GM19099 (cell line): ENCODE measurements at regions not wholly inside any gene's neighbourhood (a gene's known extent, or its start where the extent isn't known, plus 50 kb on each side); places are given as distances from the start of the nearest gene placed in this dataset.

Experiments
- POLR2A ChIP-seq: IDR thresholded peaks from 3 replicates; pipeline ENCODE4 v1.6.1; 2011; ENCODE audit warnings: low read depth; ENCODE audit not compliant: insufficient read length; ENCODE audit errors: extremely low read depth

DNA sequence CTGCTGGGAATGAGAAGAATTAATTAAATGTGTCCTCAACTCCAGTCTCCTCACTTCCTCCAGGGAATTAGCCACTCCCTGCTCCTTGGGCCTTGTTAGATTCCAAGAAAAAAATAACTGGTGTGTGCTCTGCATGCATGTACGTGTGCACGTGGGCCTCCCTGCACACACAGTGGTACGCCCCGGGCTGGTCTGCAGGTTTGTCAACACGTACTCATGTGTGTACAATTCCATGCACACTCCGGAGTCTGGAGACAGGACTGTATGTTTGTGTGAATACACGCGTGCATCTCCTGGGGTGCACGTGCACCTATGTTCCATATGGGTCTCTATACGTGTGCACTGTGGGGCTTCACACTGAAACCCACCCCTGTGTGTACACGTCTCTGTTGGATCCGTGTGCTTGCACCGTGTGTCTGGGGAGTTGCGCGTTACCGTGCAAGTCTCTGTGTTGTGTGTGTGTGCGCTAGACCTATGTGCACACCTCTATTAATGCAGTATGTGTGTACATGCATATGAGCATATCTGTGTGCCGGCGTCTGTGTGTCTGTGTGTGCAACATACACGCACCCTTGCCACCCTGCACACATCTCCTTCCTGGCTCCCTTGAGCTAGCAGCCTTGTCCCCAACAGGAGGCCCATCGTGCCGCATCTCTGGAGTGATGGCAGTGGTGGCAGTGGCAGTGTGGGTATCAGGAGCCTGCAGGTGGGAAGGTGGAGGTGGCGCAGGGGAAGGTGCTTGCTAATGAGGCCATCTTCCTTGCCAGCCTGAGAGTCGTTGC lies 210.1 kb downstream of the TBC1D2B start:
- TF ChIP-seq POLR2A, result no peak

DNA sequence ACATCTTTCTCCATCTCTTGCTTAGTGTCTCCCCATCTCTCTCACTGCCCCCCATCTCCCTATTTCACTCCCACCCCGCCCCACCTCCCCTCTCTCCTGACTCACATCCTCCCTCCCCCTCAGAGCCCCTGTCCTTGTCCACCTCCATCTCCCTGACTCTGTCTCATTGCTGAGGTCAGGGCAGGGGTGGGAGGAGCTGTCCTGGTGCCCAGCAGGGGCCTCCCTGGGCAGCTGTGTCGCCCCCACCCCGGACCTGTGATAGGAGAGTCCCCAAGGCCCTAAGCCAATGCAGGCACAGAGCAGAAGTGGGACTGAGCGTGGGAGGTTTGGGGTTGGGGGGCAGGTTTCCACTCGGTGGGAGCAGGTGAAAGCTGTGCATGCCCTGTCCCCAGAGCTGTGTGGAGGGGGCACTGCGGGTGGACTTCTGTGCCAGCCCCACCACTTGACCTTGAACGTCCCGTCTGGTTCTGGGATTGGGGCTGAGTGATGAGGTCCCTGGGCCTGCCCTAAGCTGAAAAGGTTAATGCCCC lies 210.8 kb downstream of the TBC1D2B start:
- TF ChIP-seq POLR2A, result no peak

DNA sequence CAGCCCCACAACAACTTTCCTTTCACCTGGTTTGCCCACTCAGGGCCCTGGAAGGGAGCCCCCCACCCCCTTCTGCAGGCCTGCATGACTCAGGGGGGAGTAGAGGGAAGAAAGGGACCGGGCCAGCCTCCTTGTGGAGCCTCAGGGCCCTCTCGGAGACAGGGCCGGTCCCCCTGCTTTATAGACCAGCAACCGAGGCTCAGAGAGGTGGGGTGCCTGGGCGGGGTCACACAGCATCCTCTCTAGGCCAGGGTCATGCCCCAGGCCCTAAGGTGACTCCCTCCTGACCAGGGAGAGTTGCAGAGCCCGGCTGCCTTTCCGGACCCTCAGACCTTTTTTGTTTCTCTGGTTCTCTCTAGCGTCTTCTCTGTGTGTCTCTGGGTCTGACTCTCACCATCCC lies 211.3 kb downstream of the TBC1D2B start:
- no peak for TF ChIP-seq POLR2A

DNA sequence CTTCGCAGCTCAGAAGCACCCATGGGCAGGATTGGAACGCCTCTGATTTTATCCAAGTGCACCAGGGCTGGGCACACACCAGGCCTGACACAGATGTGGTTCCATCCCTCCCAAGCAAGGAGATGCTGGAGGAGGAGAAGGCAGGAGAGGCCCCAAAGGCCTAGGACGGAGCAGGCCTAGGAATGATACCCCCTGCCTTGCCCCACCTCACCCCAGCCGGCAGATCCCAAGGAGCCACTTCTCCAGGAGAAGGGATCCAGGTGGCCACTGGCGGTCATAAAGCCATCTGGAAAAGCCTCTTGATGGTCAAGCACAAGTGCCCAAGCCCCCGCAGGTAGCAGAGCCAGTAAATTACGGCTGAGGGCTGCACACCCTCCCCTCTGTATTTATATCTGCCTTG lies 211.8 kb downstream of the TBC1D2B start:
- TF ChIP-seq POLR2A, result no peak

DNA sequence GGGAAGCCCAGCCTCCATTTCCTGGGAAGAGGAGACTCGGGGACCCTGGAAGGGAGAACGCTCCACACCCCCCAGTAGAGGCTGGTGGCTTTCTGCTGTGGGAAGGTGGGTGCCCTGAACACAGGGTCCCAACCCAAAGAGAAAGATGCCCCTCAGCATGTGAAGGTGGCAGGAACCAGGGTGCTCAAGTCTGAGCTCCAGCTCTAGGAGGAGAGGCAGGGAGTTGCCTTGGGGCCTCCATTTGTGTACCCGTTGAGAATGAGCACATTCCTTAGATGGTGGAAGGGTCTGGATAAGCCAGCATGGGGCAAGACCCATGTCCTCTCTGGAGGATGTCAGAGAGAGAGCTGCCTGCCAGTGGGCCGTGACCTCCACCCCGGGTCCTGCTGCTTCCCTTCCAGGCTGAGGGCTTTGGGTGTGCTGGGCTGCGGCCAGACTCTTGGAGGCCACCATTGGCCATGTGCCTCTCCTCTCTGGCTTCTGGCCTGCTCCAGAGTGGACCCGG lies 212.4 kb downstream of the TBC1D2B start:
- TF ChIP-seq POLR2A, result no peak

DNA sequence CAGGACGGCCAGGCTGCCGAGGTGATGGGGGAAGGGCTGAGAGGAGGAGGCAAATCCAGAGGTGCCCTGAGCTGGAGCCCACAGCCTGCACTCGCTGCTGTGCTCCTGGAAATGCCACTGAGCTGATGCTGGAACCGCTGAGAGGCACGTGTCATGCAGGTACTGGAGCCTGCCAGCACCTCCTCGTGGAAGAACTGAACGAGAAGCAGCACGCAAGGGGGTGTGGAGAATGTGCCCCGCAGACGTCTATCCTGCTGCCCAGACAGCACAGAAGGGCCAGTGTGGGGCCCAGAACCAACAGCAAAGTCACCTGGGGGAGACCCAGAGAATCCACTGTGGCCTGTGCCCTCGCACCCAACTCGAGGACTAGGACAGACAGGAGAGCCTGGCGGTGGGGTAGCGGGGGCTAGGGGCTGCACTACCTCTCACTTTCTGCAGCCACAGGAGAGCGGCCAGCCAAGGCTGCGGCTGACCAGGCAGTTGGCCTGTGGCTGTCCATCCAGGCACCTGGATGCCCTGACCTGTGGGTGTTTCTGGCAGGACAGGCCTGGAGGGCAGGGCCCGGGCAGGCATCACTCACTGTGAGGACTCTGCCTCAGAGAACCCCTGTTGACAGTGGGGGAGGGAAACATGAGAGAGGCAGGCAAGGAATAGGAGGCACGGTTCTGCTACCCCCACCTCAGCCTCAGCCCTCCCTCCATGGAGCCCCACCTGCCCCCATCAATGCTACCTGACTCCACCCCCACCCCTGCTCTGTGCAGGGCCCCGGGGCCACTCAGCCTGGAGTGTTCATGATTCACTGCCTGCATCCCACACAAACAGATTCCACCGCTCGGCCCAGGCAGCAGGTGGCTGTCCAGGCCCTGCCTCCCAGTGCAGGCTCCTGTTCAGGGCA lies 213.1 kb downstream of the TBC1D2B start:
- no peak for TF ChIP-seq POLR2A

DNA sequence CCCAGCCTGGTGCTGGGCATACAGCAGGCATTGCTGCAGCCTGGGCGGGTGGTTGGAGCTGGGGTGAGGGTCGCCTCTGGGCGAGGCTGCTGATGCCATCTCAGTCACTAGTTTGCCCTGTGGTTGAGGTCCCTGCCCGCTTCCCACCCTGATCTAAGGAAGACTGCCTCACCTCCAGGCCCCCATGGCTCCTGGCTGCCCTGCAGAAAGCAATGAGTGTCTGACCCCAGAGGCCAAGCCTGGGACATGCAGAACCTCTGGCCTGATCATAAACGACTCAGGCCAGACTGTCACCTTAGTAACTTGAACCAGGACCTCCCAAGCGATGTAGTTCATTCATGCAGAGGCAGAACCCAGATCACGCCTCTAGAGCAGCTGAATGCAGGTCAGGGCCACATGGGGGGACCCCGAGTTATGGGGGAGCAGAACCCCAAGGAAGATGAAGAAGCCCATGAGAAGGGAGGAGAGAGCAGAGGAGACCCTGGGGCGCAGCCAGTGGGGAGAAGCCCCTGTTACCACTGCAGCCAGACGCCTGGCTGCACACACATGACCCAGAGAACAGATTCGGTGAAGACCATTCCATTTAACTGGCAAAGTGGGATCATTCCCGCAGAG lies 213.9 kb downstream of the TBC1D2B start:
- no peak for TF ChIP-seq POLR2A

DNA sequence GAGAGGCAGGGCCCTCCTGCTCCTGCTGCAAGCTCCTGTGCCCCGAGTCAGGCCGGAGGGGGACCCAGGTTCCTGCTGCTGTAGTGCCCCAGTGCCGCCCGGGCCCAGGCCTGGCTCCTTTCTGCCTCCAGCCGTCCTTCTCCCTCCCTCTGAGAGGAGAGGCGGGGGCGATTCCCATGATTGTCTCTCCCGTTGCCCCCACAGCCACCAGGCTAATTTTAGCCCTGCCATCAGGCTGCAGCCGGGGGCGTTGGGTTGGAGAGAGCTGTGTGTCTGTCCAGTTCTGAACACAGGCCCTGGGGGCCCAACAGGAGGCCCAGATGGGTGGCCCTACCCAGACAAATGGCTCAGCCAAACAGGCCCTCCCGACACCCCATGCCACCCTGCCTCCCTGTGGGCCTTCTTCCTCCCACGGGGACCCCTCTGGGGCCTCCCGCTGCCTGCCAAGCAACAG lies 214.8 kb downstream of the TBC1D2B start:
- TF ChIP-seq POLR2A, result no peak

DNA sequence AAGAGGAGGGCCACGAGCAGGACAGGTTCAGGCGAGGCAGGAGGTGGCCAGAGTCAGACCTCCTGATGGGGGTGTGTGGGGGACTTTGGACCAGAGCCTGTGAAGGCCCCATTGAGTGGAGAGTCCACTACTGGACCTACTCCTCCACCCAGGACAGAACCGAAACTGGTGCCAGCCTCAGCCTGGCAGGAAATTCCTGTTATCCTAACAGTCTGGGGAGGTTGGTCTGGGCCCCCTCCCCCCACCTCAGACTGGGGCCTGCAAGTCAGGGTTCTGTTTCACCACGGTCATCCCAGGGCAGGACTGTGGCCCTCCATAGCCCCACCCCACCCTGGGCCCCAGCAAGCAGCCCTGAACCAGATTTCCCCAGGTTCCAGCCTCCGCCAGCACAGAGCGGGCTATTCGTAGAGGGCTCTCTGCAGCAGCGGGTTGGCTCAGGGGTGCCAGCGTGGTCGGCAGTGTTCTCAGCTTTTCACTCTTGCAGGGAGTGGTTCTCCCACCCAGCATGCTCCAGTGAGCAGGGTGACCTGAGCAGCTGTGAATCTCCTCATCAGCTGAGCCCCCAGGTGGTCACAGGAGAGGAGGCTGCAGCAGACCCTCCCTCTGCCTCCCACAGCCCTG lies 217.3 kb downstream of the TBC1D2B start:
- TF ChIP-seq POLR2A, result no peak

DNA sequence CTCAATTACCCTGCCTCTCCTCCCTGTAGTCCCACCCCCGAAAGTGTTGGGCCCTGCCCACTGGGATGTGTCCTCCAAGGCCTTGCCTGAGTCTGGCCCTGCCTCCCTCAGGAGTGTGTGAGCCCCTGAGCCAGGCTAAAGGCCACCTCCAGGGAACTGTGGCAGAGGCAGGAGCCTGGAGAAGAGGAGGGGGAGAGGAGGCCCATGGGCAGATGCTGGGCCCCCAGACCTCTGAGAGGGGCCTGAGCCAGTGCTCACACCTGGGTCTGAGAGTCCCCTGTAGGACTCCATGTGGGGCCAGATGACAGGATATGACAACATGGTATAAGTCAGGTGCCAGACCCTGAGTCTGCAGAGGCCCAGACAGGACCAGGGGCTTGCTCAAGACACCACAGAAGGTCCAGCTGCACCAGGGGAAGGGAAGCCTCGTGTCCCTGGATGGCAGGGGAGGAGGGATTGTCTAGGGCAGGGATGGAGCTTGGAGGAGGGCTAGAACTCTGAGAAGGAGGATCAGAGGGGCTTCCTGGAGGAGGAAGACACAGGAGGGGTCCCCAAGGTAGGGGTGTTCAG lies 217.9 kb downstream of the TBC1D2B start:
- no peak for TF ChIP-seq POLR2A

DNA sequence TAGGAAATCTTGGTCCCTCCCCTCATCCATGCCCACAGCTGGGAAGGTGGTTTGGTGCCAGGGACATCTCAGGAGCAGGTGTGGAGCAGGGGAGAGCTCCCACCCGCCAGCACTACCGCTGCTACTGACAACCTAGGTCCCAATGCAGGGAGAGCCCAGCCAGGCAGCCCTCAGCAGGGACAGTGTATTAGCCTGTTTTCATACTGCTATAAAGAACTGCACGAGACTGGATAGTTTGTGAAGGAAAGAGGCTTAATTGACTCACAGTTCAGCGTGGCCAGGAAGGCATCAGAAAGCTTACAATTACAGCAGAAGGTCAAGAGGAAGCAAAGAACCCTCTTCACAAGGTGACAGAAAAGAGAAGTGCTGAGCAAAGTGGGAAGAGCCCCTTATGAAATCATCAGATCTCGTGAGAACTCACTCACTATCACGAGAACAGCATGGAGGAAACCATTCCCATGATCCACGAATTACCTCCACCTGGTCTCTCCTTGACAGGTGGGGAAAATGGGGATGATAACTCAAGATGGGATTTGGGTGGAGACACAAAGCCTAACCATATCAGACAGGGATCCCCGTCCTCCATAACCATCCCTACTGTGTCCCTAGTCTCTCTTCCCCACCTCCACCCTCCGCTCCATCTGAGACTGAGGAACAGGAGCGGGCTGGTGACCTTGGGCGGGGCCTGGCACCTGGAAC lies 218.6 kb downstream of the TBC1D2B start:
- no peak for TF ChIP-seq POLR2A

DNA sequence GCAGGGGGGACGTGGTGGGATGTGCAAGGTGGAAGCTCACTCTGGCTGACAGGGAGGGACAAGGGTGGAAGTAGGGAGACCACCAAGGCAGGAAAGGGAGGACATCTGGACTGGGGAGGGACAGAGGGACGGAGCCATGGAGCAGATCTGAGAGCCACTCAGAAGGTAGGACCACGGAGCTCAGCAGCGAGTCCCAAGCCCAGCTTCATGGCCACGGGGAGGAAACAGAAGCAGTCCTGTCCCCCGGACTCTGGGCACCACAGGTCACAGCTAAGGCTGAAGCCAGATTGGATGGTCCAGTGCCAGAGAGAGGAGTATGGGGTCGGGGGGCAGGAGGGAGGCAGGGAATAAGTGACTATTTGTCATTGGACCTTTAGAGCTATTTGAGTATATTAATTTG lies 220.1 kb downstream of the TBC1D2B start:
- no peak for TF ChIP-seq POLR2A

DNA sequence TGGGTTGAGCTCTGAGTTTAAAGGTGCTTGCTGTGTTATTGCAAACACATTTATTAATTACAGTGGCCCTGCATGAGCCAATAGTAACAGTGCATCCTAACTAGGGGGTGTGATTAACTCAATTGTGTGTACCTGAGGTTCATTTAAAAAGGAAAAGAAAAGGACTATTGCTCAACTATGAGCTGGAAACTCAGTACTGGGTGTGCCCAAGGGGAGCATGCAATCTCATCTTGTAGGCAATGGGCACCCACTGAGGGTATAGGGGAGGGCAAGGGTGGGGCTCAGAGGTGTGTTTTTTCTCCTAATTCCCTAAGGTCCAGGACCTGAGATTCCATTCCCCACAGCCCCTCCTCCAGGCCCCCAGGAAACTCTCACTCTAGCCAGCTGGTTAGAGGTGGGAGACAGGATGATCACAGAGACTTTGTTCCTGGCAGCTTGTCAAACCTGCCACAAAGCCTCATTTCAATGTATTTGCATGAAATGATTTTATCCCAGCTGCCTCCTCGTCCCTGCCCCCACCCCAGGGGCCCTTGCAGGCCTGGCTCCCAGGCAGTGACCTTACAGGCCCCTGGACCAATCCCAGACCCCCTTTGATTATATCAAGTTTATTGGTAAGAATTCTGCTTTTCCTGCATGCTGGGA lies 220.7 kb downstream of the TBC1D2B start:
- TF ChIP-seq POLR2A, result no peak
